WTC11 (cell line): ENCODE measurements at regions not wholly inside any gene's neighbourhood (a gene's known extent, or its start where the extent isn't known, plus 50 kb on each side); places are given as distances from the start of the nearest gene placed in this dataset.

ENCODE experiments used
- ATAC-seq: fragments of 200-7000 bp; cut with Tn5 transposase; 2 replicates; pipeline ENCODE4 v1.10.0; 2021; ENCODE audit warnings: mild to moderate bottlenecking, moderate library complexity
- CTCF ChIA-PET: fragments of 300-600 bp; sonication (Branson Sonifier 250); formaldehyde crosslinking; loops from one replicate; lab custom pipeline; 2021; ENCODE audit warnings: antibody characterized with exemption; lab: Charles Lee
- POLR2A ChIA-PET: fragments of 350-600 bp; sonication (Branson Sonifier 250); formaldehyde crosslinking; loops from one replicate; lab custom pipeline; 2021; ENCODE audit warnings: antibody characterized with exemption; lab: Charles Lee
- DNase-seq: peaks from one replicate; pipeline ENCODE4 v3.0.0; 2021; ENCODE audit warnings: low spot score
- H3K27ac Mint-ChIP-seq: 2 replicates; pipeline ENCODE4 v1.8.0; 2021; ENCODE audit warnings: mixed read lengths
- H3K27me3 Mint-ChIP-seq: 2 replicates; pipeline ENCODE4 v1.8.0; 2021; ENCODE audit warnings: low read depth, mild to moderate bottlenecking, moderate library complexity, mixed read lengths
- H3K36me3 Mint-ChIP-seq: 2 replicates; pipeline ENCODE4 v1.8.0; 2021; ENCODE audit warnings: mixed read lengths
- H3K4me1 Mint-ChIP-seq: 2 replicates; pipeline ENCODE4 v1.8.0; 2022; ENCODE audit warnings: mixed read lengths
- H3K4me3 Mint-ChIP-seq: 2 replicates; pipeline ENCODE4 v1.8.0; 2021; ENCODE audit warnings: mild to moderate bottlenecking, moderate library complexity, mixed read lengths
- H3K9me3 Mint-ChIP-seq: 2 replicates; pipeline ENCODE4 v1.8.0; 2021; ENCODE audit warnings: mixed read lengths
- AR ChIP-seq: fragments of 250-450 bp; sonication (Bioruptor Pico); IDR thresholded peaks from 2 replicates; pipeline ENCODE4 v1.9.0; 2021; ENCODE audit warnings: mild to moderate bottlenecking
- CDX4 ChIP-seq: fragments of 250-450 bp; sonication (Bioruptor Pico); IDR thresholded peaks from 2 replicates; pipeline ENCODE4 v1.9.0; 2021; ENCODE audit warnings: moderate library complexity, mild to moderate bottlenecking, inconsistent platforms, borderline replicate concordance
- CREB1 ChIP-seq: sonication (generic); formaldehyde crosslinking; IDR thresholded peaks from 2 replicates; pipeline ENCODE4 v1.8.0; 2023; ENCODE audit warnings: mild to moderate bottlenecking, missing genetic modification reagents
- CTCF ChIP-seq: fragments of 200-600 bp; IDR thresholded peaks from 2 replicates; pipeline ENCODE4 v1.8.0; 2022; ENCODE audit warnings: antibody characterized with exemption
- E2F4 ChIP-seq: sonication (generic); formaldehyde crosslinking; IDR thresholded peaks from 2 replicates; pipeline ENCODE4 v1.8.1; 2022; ENCODE audit warnings: low read depth, mild to moderate bottlenecking, moderate library complexity, missing genetic modification reagents, borderline replicate concordance
- FOXK1 ChIP-seq: sonication (generic); formaldehyde crosslinking; IDR thresholded peaks from 2 replicates; pipeline ENCODE4 v1.8.0; 2022; ENCODE audit warnings: mild to moderate bottlenecking, moderate library complexity, missing genetic modification reagents
- FOXP1 ChIP-seq: sonication (generic); formaldehyde crosslinking; IDR thresholded peaks from 2 replicates; pipeline ENCODE4 v1.8.0; 2022; ENCODE audit warnings: missing genetic modification reagents, mild to moderate bottlenecking, moderate library complexity, borderline replicate concordance
- GTF2I ChIP-seq: fragments of 250-450 bp; sonication (Bioruptor Pico); conservative IDR thresholded peaks from 2 replicates; pipeline ENCODE4 v1.4.0; 2021; ENCODE audit warnings: mild to moderate bottlenecking
- JAZF1 ChIP-seq: fragments of 250-450 bp; sonication (Bioruptor Pico); IDR thresholded peaks from 2 replicates; pipeline ENCODE4 v1.9.0; 2021; ENCODE audit warnings: moderate library complexity, mild to moderate bottlenecking, inconsistent platforms
- MAX ChIP-seq: sonication (generic); formaldehyde crosslinking; IDR thresholded peaks from 2 replicates; pipeline ENCODE4 v1.8.0; 2022; ENCODE audit warnings: mild to moderate bottlenecking, missing genetic modification reagents
- NFATC4 ChIP-seq: fragments of 250-450 bp; sonication (Bioruptor Pico); IDR thresholded peaks from 2 replicates; pipeline ENCODE4 v1.9.0; 2021; ENCODE audit warnings: mild to moderate bottlenecking
- NR3C1 ChIP-seq: sonication (generic); formaldehyde crosslinking; conservative IDR thresholded peaks from 2 replicates; pipeline ENCODE4 v1.8.1; 2023; ENCODE audit warnings: low read depth, mild to moderate bottlenecking, missing genetic modification reagents
- RELA ChIP-seq: sonication (generic); formaldehyde crosslinking; IDR thresholded peaks from 2 replicates; pipeline ENCODE4 v1.8.1; 2022; ENCODE audit warnings: missing genetic modification reagents, mild to moderate bottlenecking, borderline replicate concordance
- SMAD4 ChIP-seq: sonication (generic); formaldehyde crosslinking; IDR thresholded peaks from 2 replicates; pipeline ENCODE4 v1.8.0; 2022; ENCODE audit warnings: mild to moderate bottlenecking, missing genetic modification reagents
- ZNF281 ChIP-seq: sonication (generic); formaldehyde crosslinking; IDR thresholded peaks from 2 replicates; pipeline ENCODE4 v1.8.0; 2023; ENCODE audit warnings: mild to moderate bottlenecking, missing genetic modification reagents
- ZNF396 ChIP-seq: fragments of 250-450 bp; sonication (Bioruptor Pico); IDR thresholded peaks from 2 replicates; pipeline ENCODE4 v1.8.0; 2021; ENCODE audit warnings: mild to moderate bottlenecking, moderate library complexity, borderline replicate concordance
- ZNF416 ChIP-seq: fragments of 250-450 bp; sonication (Bioruptor Pico); IDR thresholded peaks from 2 replicates; pipeline ENCODE4 v1.9.0; 2021; ENCODE audit warnings: mild to moderate bottlenecking, inconsistent platforms
- ZNF512 ChIP-seq: sonication (generic); formaldehyde crosslinking; IDR thresholded peaks from 2 replicates; pipeline ENCODE4 v1.8.1; 2022; ENCODE audit warnings: missing genetic modification reagents, borderline replicate concordance
- ZNF532 ChIP-seq: fragments of 250-450 bp; sonication (Bioruptor Pico); IDR thresholded peaks from 2 replicates; pipeline ENCODE4 v1.9.0; 2021; ENCODE audit warnings: mild to moderate bottlenecking, borderline replicate concordance

GRCh38 chr6:78709021-78709420 is 158.3 kb upstream of the IRAK1BP1 start (continued):
- TF ChIP-seq ZNF281 (CRISPR knock-in tag) (no peak), ZNF512 (CRISPR knock-in tag) (no peak), ZNF396 (no peak), NR3C1 (CRISPR knock-in tag) (no peak), CTCF (no peak), FOXK1 (CRISPR knock-in tag) (no peak)
- TF ChIP-seq, all 79 proteins: peak for 0

GRCh38 chr6:78713564-78713963 is 153.8 kb upstream of the IRAK1BP1 start:
- Mint-ChIP-seq H3K4me1 (no peaks in the 10 kb centered on the region), H3K9me3 (no peaks in the 10 kb centered on the region), H3K27ac (no peak overlapping the region), H3K36me3 (no peaks in the 10 kb centered on the region), H3K27me3 (no peaks in the 10 kb centered on the region), H3K4me3 (no peak overlapping the region)
- ATAC-seq (no peak), DNase-seq (no peak)
- ChIA-PET POLR2A (no interaction called here), CTCF (no interaction called here)
- TF ChIP-seq MAX (CRISPR knock-in tag): no peak
- no peak for TF ChIP-seq JAZF1 (CRISPR knock-in tag)
- TF ChIP-seq AR (CRISPR knock-in tag): no peak
- TF ChIP-seq RELA: no peak
- TF ChIP-seq GTF2I: no peak
- no peak for TF ChIP-seq FOXP1
- no peak for TF ChIP-seq ZNF416 (CRISPR knock-in tag)
- no peak for TF ChIP-seq SMAD4 (CRISPR knock-in tag)
- no peak for TF ChIP-seq ZNF532 (CRISPR knock-in tag)
- no peak for TF ChIP-seq CDX4
- no peak for TF ChIP-seq NFATC4
- no peak for TF ChIP-seq E2F4 (CRISPR knock-in tag)
- TF ChIP-seq CREB1: no peak
